Activated T-cell treated with anti-CD3 and anti-CD28 coated beads, Interleukin-2, amount 50 U/mL, for 4 hours (primary cell): ENCODE measurements at regions not wholly inside any gene's neighbourhood (a gene's known extent, or its start where the extent isn't known, plus 50 kb on each side); places are given as distances from the start of the nearest gene placed in this dataset.
"Not testable (repeated sequence)": the region's sequence is repeated elsewhere in the genome, so short reads cannot be mapped to it uniquely, and the experiment has no call there.

Experiments used
- ATAC-seq, 2 donors: fragments of 200-7000 bp; cut with Tn5 transposase; one replicate each; pipeline ENCODE4 v1.10.0; 2021
- DNase-seq: peaks from one replicate; pipeline ENCODE4 v3.0.0-alpha.2; 2020
- H3K27me3 Mint-ChIP-seq: one replicate; pipeline ENCODE4 v1.8.0; 2021; ENCODE audit warnings: low read depth, mixed read lengths
- H3K36me3 Mint-ChIP-seq: one replicate; pipeline ENCODE4 v1.8.0; 2022; ENCODE audit warnings: mixed read lengths; ENCODE audit not compliant: insufficient read depth
- H3K4me1 Mint-ChIP-seq: one replicate; pipeline ENCODE4 v1.8.0; 2021; ENCODE audit warnings: low read depth, mixed read lengths
- H3K4me3 Mint-ChIP-seq: one replicate; pipeline ENCODE4 v1.8.0; 2021; ENCODE audit warnings: mild to moderate bottlenecking, moderate library complexity, mixed read lengths
- H3K9me3 Mint-ChIP-seq: one replicate; pipeline ENCODE4 v1.8.0; 2021; ENCODE audit warnings: mixed read lengths

DNA sequence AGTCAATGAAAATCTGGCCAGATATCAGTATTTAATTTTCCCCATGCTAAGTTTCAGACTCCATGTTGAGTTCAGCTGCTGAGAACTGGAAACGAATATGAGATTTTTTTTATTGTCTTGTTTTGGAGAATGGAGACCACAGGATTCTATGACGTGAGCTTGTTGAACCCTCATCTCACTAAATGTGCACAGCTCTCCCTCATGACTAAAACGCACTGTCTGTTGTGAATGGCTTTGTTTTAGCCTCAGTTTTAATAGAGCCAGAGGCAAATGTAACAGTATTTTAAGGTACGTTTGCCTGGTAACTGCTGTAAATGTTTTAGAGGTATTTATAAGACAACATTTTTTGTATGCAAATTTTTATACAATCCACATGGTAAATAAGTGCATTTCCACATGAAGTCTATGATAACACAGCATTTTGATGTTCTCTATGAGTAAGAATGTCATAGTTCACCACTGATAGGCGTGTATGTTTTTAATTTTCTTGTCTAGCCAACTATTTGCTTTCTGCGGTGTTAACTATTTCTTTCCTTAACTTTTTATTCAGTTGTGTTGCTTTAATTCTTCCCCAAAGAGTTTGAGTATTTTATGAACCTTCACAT is 1159.3 kb upstream of the TENM3 start:
- Mint-ChIP-seq H3K36me3 (no peaks in the 10 kb centered on the region), H3K4me1 (no peaks in the 10 kb centered on the region), H3K27me3 (no peaks in the 10 kb centered on the region), H3K9me3 (peaks cover 4% of the 10 kb centered on the region), H3K4me3 (no peak overlapping the region)
- no peak for DNase-seq
- no peak for ATAC-seq

DNA sequence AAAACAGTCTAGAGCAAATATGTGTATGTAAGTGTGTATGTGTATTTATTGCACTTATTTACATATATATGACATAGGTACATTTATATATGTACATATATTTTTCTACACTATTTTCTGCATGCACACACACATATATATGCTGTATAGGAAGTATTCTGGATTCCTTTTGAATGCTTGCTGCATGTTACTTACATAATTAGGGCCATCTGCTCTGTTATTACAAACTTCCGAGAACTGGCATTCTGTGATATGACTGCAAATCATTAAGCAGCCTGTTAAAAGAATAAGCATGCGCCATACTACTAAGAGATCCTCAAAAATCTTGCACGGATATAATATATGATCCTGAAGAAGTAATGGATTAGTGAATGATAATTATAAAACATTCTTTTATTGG is 1157.6 kb upstream of the TENM3 start:
- DNase-seq: no peak
- ATAC-seq: no peak
- Mint-ChIP-seq H3K4me1 (no peaks in the 10 kb centered on the region), H3K4me3 (no peak overlapping the region), H3K9me3 (peaks cover 5% of the 10 kb centered on the region), H3K27me3 (no peaks in the 10 kb centered on the region), H3K36me3 (no peaks in the 10 kb centered on the region)

DNA sequence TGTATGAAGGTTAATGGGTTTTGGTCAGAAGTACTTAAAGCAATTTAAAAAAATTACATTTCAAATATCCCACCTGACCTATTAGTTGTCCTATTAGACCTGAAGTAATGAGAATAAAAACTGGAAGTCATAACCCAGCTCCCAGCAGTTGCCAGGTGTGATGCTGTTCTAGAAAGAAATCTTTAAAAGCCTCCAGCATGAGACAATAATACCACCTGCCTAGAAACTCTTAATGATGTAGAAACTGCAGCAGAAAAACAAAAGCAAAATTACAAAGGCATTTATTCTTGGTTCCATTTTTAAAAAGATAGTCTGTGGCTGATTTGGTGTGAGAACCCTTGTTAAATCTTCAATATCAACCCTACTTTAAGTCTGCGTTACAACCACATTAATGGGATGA is 1137.7 kb upstream of the TENM3 start:
- DNase-seq (no peak), ATAC-seq (no peak)
- H3K36me3 Mint-ChIP-seq: no peaks in the 10 kb centered on the region
- peaks cover 5% of the 10 kb centered on the region for H3K9me3 Mint-ChIP-seq
- no peak overlapping the region for H3K4me3 Mint-ChIP-seq
- H3K27me3 Mint-ChIP-seq: no peaks in the 10 kb centered on the region
- H3K4me1 Mint-ChIP-seq: no peaks in the 10 kb centered on the region

DNA sequence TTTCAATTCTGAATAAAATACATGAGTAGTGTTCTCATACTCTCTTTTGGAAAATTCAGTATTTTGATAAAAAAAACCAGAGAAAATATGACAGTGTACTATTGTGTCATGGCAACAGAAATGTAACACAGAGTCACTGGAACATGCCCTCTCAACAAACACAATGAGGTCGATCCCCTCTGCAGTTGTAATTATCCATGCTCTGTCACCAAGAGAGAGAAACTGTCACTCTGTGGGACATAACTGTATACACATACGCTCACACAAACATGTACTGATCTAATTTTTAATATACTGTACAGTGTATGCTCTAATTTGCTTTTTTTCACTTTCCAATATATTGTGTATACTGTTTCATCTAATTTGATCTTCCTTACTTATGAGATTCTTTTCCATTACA is 1136.8 kb upstream of the TENM3 start:
- H3K9me3 Mint-ChIP-seq: peaks cover 7% of the 10 kb centered on the region
- ATAC-seq (no peak), DNase-seq (no peak)
- no peak overlapping the region for H3K4me3 Mint-ChIP-seq
- no peaks in the 10 kb centered on the region for H3K36me3 Mint-ChIP-seq
- H3K27me3 Mint-ChIP-seq: no peaks in the 10 kb centered on the region
- no peaks in the 10 kb centered on the region for H3K4me1 Mint-ChIP-seq

DNA sequence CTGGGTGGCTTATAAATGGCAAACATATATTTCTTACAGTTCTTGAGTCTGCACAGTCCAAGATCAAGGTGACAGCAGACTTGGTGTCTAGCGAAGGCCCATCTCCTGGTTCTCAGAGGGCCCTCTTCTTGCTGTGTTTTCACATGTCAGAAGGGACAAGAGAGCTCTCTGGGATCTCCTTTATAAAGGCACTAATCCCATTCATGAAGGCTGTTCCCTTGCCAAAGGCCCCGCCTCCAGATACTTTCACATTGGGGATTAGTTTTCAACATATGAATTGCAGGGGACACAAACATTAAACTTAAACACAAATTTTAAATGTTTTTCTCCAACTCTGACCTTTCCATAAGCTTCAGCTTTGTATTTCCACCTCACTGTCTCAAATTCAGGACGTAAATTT is 1135.0 kb upstream of the TENM3 start:
- ATAC-seq (no peak), DNase-seq (no peak)
- Mint-ChIP-seq H3K27me3 (no peaks in the 10 kb centered on the region), H3K9me3 (peaks cover 7% of the 10 kb centered on the region), H3K4me3 (no peak overlapping the region), H3K4me1 (no peaks in the 10 kb centered on the region), H3K36me3 (no peaks in the 10 kb centered on the region)

DNA sequence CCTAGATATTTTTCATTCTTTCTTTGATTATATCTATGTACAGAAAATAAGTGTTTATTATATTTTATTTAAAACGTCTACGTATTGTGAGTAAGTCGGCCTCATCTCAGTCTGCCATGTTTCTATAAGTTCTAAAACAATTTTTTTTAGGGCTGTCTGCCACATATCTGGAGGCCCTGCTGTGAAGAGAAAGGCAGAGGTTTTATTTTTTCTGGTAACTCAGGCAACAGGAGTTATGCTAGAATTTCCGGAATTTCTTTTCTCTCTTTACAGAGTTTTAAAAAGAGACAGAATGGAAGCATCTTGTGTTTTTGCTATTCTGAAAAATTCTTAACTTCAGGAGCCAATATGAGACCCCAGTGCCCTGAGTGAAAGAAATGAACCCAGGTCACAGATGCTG is 1124.0 kb upstream of the TENM3 start:
- DNase-seq: no peak
- Mint-ChIP-seq H3K27me3 (no peaks in the 10 kb centered on the region), H3K9me3 (no peaks in the 10 kb centered on the region), H3K36me3 (no peaks in the 10 kb centered on the region), H3K4me3 (no peak overlapping the region), H3K4me1 (no peaks in the 10 kb centered on the region)
- ATAC-seq: no peak

DNA sequence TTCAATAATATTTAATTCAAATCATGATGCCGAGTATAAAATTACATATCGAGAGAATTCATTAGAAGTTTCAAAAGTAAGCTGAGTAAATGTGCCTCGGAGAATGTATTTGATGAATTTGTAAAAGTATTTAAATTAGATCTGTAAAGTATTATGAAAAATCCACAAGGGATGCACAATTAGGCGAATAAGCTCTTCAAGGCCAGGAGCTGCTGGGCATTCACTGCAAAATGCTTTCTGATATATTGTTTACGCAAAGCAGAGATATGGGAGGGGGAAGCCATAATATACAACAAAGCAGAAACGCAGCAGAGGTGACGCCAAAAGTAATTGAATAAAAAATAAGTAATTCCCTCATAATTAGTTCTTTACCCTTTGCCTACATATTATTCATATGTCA is 1121.5 kb upstream of the TENM3 start:
- no peak for ATAC-seq
- H3K27me3 Mint-ChIP-seq: no peaks in the 10 kb centered on the region
- H3K9me3 Mint-ChIP-seq: no peaks in the 10 kb centered on the region
- H3K36me3 Mint-ChIP-seq: no peaks in the 10 kb centered on the region
- no peak for DNase-seq
- no peak overlapping the region for H3K4me3 Mint-ChIP-seq
- H3K4me1 Mint-ChIP-seq: no peaks in the 10 kb centered on the region

DNA sequence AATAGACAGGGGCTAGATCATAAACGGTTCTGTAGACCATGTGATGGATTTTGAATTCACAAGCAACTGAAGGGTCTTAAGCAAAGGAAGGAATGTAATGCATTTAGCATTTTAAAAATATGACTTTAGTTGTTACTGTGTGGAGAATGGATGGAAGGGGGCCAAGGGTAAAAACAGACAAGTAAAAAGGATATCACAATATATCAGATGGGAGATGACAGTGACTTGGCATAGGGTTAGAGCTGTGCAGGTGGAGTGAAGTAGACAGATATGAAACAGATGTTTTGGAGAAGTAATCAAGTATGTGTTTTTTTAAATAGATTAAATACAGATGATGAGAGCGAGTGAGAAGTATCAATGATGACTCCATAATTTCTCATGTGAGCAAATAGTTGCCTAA is 1116.0 kb upstream of the TENM3 start:
- ATAC-seq (no peak), DNase-seq (no peak)
- no peaks in the 10 kb centered on the region for H3K27me3 Mint-ChIP-seq
- no peaks in the 10 kb centered on the region for H3K36me3 Mint-ChIP-seq
- peaks cover 38% of the 10 kb centered on the region for H3K9me3 Mint-ChIP-seq
- H3K4me1 Mint-ChIP-seq: no peaks in the 10 kb centered on the region
- H3K4me3 Mint-ChIP-seq: no peak overlapping the region

DNA sequence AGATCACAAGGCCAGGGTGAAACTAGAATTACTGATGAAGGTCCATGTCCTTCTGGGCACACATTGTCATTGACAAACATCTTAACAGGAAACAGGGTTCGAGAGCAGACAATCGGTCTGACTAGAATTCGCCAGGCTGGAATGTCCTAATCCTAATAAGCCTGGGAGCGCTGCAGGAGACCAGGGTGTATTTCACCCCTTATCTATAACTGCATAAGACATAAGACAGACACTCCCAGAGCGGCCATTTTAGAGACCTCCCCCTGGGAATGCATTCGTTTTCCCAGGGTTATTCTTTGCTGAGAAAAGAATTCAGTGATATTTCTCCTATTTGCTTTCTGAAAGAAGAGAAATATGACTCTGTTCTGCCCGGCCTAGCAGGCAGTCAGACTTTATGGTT is 1112.9 kb upstream of the TENM3 start:
- not testable (repeated sequence) for H3K4me1 Mint-ChIP-seq, H3K36me3 Mint-ChIP-seq, DNase-seq, H3K4me3 Mint-ChIP-seq, ATAC-seq, H3K27me3 Mint-ChIP-seq
- H3K9me3 Mint-ChIP-seq: peaks cover 42% of the 10 kb centered on the region

DNA sequence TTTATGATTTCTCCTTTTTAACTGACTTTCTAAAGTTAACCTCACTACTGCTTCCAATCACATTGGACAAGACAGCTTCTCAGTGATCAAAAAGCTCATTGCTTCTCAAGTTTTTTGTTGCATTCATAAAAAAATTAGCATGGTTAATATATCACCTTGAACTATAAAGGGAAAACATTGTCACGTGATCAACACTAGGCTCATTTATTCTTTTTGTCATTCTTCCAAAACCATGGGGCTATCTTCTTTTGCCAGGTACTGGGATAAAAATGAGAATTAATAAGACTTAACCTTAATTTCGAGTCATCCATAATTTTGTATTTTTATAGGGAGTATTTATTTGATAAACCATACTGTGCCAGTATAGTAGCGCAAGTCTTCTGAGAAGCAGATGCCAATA is 1105.9 kb upstream of the TENM3 start:
- DNase-seq (no peak), ATAC-seq (no peak)
- H3K9me3 Mint-ChIP-seq: peaks cover 4% of the 10 kb centered on the region
- H3K36me3 Mint-ChIP-seq: no peaks in the 10 kb centered on the region
- no peaks in the 10 kb centered on the region for H3K27me3 Mint-ChIP-seq
- H3K4me3 Mint-ChIP-seq: no peak overlapping the region
- no peaks in the 10 kb centered on the region for H3K4me1 Mint-ChIP-seq

DNA sequence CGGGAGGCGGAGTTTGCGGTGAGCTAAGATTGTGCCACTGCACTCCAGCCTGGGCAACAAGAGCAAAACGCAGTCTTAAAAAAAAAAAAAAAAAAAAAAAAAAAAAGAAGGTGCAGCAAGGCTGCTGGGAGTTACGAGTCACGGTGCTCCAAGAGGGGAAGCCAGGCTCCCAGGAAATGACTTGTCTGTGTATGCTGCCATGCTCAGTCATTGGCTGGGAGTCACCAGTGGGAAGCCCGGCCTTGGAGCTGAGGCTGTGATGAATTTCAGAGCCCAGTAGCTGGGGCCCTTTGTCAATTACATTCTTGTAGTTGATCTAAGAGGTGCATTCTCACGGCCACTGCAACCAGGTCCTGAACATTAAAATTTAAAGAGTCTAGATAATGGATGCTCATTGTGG is 1105.1 kb upstream of the TENM3 start:
- Mint-ChIP-seq H3K4me3 (no peak overlapping the region), H3K4me1 (no peaks in the 10 kb centered on the region), H3K36me3 (no peaks in the 10 kb centered on the region), H3K9me3 (peaks cover 4% of the 10 kb centered on the region), H3K27me3 (no peaks in the 10 kb centered on the region)
- ATAC-seq (no peak), DNase-seq (no peak)

DNA sequence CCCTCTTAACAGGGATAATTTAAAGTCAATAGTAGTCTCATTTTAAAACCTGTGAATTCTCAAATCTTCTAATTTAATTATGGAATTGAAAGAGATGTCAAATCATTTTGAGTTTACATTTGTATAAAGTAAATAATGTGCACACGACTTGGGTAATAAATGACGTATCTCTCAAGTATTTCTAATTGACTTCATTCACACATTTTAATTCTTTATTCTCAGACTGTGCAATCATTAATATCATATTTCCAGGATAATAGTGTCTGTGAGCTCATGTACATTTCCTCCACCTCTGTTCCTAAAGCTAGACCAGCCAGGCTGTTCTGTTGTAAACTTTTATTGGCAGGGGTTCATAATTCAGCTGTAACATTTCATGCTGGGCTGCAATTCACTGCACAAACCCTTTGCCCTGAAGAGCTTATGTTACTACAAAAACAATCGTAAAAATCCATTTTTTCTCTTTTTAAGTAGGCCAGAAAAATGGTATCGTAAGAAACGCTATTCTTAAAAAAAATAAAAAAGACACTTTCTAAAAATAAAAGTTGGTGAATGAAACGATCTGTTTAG is 1103.1 kb upstream of the TENM3 start:
- DNase-seq (no peak), ATAC-seq (no peak)
- no peaks in the 10 kb centered on the region for H3K9me3 Mint-ChIP-seq
- H3K36me3 Mint-ChIP-seq: no peaks in the 10 kb centered on the region
- no peaks in the 10 kb centered on the region for H3K4me1 Mint-ChIP-seq
- H3K27me3 Mint-ChIP-seq: no peaks in the 10 kb centered on the region
- no peak overlapping the region for H3K4me3 Mint-ChIP-seq

DNA sequence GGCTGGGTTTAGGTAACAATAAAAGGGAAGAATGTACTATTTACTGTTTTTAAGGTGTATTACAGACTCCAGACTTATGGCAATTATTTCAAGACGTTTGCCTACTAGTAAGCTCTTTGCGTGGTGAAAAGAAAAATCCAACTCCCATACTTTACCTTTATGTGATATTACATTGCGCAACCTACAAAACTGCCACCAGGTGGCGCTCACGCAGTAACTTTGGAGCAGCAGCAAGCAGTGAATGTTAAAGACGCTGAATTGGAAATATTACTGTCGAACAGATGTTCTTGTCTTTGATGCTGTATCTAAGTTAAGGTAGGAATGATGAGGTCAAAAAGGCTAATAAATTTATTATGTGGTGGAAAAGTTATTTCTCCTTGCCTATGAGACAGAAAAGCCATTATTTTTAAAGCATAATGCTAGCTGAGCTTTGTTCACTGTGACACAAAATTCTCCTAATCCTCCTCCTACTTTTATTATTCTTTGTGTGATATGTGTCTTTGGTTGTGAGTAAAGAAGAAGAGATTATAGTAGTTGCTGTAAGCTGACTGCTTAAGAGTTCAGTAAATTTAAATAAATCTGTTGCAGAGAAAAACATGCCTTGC is 1099.8 kb upstream of the TENM3 start:
- H3K4me1 Mint-ChIP-seq: no peaks in the 10 kb centered on the region
- peak; percentile 51 for DNase-seq
- H3K36me3 Mint-ChIP-seq: no peaks in the 10 kb centered on the region
- ATAC-seq: peak in 1 of 2 donors; percentile 67
- no peak overlapping the region for H3K4me3 Mint-ChIP-seq
- H3K27me3 Mint-ChIP-seq: no peaks in the 10 kb centered on the region
- H3K9me3 Mint-ChIP-seq: no peaks in the 10 kb centered on the region

DNA sequence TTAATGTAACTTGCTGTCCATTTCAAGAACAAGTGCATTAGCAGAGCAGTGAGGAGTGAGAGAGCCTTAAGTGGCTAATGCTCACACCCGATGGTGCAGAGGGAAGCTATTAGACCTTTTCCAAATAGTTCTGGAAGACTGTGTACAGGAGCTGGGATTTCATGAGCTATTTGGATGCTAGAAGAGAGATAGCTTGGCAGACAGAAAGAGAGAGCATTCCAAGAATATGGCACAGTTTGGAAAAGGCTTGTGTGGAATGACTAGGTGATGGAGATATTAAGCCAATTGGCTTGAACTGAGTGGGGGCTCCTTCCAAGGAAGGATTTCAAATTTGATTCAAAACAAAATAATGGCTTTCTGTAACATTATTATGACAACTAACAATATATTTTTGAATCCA is 1097.2 kb upstream of the TENM3 start:
- H3K4me1 Mint-ChIP-seq: no peaks in the 10 kb centered on the region
- no peak for ATAC-seq
- H3K36me3 Mint-ChIP-seq: no peaks in the 10 kb centered on the region
- DNase-seq: no peak
- H3K9me3 Mint-ChIP-seq: no peaks in the 10 kb centered on the region
- no peak overlapping the region for H3K4me3 Mint-ChIP-seq
- H3K27me3 Mint-ChIP-seq: no peaks in the 10 kb centered on the region

DNA sequence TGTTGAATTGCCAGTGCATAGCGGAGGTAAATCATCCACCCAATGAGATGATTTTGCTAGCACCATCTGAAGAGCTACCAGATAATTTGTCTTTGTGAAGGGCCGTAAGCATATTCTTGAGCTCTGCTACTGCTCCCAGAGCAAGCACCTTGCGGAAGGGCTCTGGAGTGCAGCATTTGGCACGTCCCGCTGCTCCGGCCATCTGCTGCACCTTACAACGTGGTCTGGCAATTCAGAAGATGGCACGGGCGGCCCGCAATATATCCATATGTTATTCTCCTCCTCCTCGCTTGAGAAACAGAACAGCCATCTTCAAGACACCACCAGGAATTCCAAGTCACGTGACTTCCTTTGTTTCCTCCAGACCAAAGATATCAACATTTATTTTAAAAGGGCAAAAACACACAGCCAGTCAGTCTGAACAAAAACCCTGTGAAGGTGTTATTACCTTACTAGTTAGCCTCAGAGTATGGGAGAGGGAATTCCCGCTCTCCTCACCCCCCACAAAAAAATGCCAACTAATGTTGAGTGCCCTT is 1095.7 kb upstream of the TENM3 start:
- no peak for ATAC-seq
- Mint-ChIP-seq H3K4me1 (no peaks in the 10 kb centered on the region), H3K36me3 (no peaks in the 10 kb centered on the region), H3K27me3 (no peaks in the 10 kb centered on the region), H3K4me3 (no peak overlapping the region), H3K9me3 (no peaks in the 10 kb centered on the region)
- DNase-seq: no peak
